B cell (primary cell): ENCODE measurements at regions not wholly inside any gene's neighbourhood (a gene's known extent, or its start where the extent isn't known, plus 50 kb on each side); places are given as distances from the start of the nearest gene placed in this dataset.

Experiments
- CTCF ChIP-seq: fragments of 200-600 bp; IDR thresholded peaks from one replicate; pipeline ENCODE4 v1.8.0; 2022; ENCODE audit warnings: antibody characterized with exemption, mild to moderate bottlenecking
- EZH2 ChIP-seq: IDR thresholded peaks from 2 replicates; pipeline ENCODE4 v1.6.1; 2012; ENCODE audit warnings: borderline replicate concordance, low read depth, mild to moderate bottlenecking, moderate library complexity, low read length; ENCODE audit not compliant: insufficient read depth, poor library complexity, severe bottlenecking

GRCh38 chr3:112755845-112756613 lies 90.6 kb downstream of the CD200R1L start:
- no peak for TF ChIP-seq CTCF
- no peak for TF ChIP-seq EZH2
